Liver (tissue), 3 donors: ENCODE measurements at regions not wholly inside any gene's neighbourhood (a gene's known extent, or its start where the extent isn't known, plus 50 kb on each side); places are given as distances from the start of the nearest gene placed in this dataset.

Experiments used
- GABPA ChIP-seq, 2 donors: IDR thresholded peaks in 1 of 2; conservative IDR thresholded peaks in 1 of 2; 2 replicates each; pipeline ENCODE4 v1.6.1; 2016; ENCODE audit warnings: antibody characterized with exemption in 2 of 2, mild to moderate bottlenecking in 1 of 2, moderate library complexity in 1 of 2
- HNF4A ChIP-seq, 2 donors: conservative IDR thresholded peaks; 2 replicates each; pipeline ENCODE4 v1.6.1; 2016; ENCODE audit warnings: antibody characterized with exemption in 2 of 2, mild to moderate bottlenecking in 2 of 2
- JUND ChIP-seq, 2 donors: IDR thresholded peaks; 2 replicates each; pipeline ENCODE4 v1.6.1; 2016; ENCODE audit warnings: antibody characterized with exemption in 2 of 2
- RAD21 ChIP-seq, 2 donors: IDR thresholded peaks; 2 replicates each; pipeline ENCODE4 v1.6.1; 2016; ENCODE audit warnings: antibody characterized with exemption in 2 of 2, mild to moderate bottlenecking in 2 of 2
- SP1 ChIP-seq: IDR thresholded peaks from 2 replicates; pipeline ENCODE4 v1.6.1; 2018; ENCODE audit warnings: antibody characterized with exemption, mild to moderate bottlenecking
- TAF1 ChIP-seq: conservative IDR thresholded peaks from 2 replicates; pipeline ENCODE4 v1.6.1; 2016; ENCODE audit warnings: antibody characterized with exemption, mild to moderate bottlenecking
- YY1 ChIP-seq: IDR thresholded peaks from 2 replicates; pipeline ENCODE4 v1.6.1; 2016; ENCODE audit warnings: antibody characterized with exemption, mild to moderate bottlenecking
- TF ChIP-seq, protein P1 (sequence below): fragments of 150-350 bp; IDR thresholded peaks from 2 replicates; pipeline ENCODE4 v1.5.1; 2017; ENCODE audit warnings: improper control_type of control experiment, low read depth, low read length; ENCODE audit not compliant: missing input control
- TF ChIP-seq, protein P2 (sequence below): IDR thresholded peaks from 2 replicates; pipeline ENCODE4 v1.6.1; 2016; ENCODE audit warnings: antibody characterized with exemption
- TF ChIP-seq, protein P3 (sequence below): IDR thresholded peaks from 2 replicates; pipeline ENCODE4 v1.6.1; 2016; ENCODE audit warnings: antibody characterized with exemption
- TF ChIP-seq, protein P4 (sequence below): IDR thresholded peaks from 2 replicates; pipeline ENCODE4 v1.6.1; 2016; ENCODE audit warnings: antibody characterized with exemption, mild to moderate bottlenecking
- donor health status: healthy.
- donor health status: healthy.

DNA sequence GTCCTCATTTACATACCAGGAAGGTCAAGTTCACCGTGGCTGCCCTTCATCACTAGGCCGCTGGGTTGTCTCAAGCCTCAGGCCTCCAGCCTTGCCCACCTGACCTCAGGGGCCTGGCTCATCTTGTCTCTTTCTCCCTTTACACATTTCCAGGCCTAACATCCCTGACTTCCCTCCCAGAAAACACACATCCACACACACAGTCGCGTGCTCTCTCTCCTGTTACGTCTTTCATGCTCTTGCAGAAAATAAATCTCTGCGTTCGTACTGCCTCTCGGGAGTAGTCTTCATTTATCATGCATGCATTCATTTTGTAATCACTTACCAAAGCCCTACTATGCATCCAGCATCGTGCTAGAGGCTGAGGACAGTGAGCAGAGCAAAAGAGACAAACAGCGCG, 220.0 kb upstream of the PWP1 start:
- TF ChIP-seq, protein P1, sequence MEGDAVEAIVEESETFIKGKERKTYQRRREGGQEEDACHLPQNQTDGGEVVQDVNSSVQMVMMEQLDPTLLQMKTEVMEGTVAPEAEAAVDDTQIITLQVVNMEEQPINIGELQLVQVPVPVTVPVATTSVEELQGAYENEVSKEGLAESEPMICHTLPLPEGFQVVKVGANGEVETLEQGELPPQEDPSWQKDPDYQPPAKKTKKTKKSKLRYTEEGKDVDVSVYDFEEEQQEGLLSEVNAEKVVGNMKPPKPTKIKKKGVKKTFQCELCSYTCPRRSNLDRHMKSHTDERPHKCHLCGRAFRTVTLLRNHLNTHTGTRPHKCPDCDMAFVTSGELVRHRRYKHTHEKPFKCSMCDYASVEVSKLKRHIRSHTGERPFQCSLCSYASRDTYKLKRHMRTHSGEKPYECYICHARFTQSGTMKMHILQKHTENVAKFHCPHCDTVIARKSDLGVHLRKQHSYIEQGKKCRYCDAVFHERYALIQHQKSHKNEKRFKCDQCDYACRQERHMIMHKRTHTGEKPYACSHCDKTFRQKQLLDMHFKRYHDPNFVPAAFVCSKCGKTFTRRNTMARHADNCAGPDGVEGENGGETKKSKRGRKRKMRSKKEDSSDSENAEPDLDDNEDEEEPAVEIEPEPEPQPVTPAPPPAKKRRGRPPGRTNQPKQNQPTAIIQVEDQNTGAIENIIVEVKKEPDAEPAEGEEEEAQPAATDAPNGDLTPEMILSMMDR: no peak
- TF ChIP-seq TAF1: no peak
- TF ChIP-seq SP1: no peak
- no peak for TF ChIP-seq RAD21 (IDR thresholded peaks at IDR 0.05)
- TF ChIP-seq JUND (IDR thresholded peaks at IDR 0.05): no peak
- TF ChIP-seq HNF4A (conservative IDR thresholded peaks at IDR 0.05): no peak
- TF ChIP-seq, protein P2, sequence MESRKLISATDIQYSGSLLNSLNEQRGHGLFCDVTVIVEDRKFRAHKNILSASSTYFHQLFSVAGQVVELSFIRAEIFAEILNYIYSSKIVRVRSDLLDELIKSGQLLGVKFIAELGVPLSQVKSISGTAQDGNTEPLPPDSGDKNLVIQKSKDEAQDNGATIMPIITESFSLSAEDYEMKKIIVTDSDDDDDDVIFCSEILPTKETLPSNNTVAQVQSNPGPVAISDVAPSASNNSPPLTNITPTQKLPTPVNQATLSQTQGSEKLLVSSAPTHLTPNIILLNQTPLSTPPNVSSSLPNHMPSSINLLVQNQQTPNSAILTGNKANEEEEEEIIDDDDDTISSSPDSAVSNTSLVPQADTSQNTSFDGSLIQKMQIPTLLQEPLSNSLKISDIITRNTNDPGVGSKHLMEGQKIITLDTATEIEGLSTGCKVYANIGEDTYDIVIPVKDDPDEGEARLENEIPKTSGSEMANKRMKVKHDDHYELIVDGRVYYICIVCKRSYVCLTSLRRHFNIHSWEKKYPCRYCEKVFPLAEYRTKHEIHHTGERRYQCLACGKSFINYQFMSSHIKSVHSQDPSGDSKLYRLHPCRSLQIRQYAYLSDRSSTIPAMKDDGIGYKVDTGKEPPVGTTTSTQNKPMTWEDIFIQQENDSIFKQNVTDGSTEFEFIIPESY: no peak
- TF ChIP-seq, protein P3, sequence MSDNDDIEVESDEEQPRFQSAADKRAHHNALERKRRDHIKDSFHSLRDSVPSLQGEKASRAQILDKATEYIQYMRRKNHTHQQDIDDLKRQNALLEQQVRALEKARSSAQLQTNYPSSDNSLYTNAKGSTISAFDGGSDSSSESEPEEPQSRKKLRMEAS: no peak
- TF ChIP-seq YY1: no peak
- no peak for TF ChIP-seq GABPA (IDR thresholded peaks at IDR 0.05 in 1 of 2, conservative IDR thresholded peaks at IDR 0.05 in 1 of 2)
- TF ChIP-seq, protein P4, sequence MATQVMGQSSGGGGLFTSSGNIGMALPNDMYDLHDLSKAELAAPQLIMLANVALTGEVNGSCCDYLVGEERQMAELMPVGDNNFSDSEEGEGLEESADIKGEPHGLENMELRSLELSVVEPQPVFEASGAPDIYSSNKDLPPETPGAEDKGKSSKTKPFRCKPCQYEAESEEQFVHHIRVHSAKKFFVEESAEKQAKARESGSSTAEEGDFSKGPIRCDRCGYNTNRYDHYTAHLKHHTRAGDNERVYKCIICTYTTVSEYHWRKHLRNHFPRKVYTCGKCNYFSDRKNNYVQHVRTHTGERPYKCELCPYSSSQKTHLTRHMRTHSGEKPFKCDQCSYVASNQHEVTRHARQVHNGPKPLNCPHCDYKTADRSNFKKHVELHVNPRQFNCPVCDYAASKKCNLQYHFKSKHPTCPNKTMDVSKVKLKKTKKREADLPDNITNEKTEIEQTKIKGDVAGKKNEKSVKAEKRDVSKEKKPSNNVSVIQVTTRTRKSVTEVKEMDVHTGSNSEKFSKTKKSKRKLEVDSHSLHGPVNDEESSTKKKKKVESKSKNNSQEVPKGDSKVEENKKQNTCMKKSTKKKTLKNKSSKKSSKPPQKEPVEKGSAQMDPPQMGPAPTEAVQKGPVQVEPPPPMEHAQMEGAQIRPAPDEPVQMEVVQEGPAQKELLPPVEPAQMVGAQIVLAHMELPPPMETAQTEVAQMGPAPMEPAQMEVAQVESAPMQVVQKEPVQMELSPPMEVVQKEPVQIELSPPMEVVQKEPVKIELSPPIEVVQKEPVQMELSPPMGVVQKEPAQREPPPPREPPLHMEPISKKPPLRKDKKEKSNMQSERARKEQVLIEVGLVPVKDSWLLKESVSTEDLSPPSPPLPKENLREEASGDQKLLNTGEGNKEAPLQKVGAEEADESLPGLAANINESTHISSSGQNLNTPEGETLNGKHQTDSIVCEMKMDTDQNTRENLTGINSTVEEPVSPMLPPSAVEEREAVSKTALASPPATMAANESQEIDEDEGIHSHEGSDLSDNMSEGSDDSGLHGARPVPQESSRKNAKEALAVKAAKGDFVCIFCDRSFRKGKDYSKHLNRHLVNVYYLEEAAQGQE: no peak
